ENCODE measurements at regions not wholly inside any gene's neighbourhood (a gene's known extent, or its start where the extent isn't known, plus 50 kb on each side); places are given as distances from the start of the nearest gene placed in this dataset.

DNA sequence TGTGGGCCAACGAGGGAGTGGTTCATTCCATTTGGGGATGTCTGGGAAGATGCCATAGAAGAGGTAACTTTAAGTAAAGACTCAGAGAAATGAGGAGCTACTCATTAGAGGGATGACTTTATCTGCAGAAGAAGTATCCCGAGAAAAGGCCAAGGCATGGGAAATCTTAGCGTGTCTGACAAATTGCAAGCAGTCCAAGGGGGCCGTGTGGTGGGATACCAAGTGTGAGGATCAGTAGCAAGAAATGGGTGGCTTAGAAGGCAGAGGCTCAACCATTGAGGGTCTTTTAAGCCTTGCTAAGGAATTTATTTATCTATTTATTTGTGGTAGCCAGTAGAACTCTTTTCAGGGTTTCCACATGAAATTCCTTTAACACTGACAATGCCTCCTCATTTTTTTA, 436.4 kb downstream of the RNF144A start:
- Histone ChIP-seq H3K27me3 (no peaks in the 10 kb centered on the region), H3K9me3 (no peaks in the 10 kb centered on the region), H3K36me3 (no peaks in the 10 kb centered on the region), H3K4me1 (no peaks in the 10 kb centered on the region), H3K4me3 (no peak overlapping the region), H3K27ac (no peak overlapping the region)
- TF ChIP-seq CTCF (IDR thresholded peaks at IDR 0.05) (no peak), POLR2A (IDR thresholded peaks at IDR 0.05) (no peak)
- DNase-seq = no peak
- WGBS, 2 donors = 78 to 86% methylated on average over 4 of the region's 4 CpGs
- intact Hi-C loops (cut with DNase I) = no loop called here

DNA sequence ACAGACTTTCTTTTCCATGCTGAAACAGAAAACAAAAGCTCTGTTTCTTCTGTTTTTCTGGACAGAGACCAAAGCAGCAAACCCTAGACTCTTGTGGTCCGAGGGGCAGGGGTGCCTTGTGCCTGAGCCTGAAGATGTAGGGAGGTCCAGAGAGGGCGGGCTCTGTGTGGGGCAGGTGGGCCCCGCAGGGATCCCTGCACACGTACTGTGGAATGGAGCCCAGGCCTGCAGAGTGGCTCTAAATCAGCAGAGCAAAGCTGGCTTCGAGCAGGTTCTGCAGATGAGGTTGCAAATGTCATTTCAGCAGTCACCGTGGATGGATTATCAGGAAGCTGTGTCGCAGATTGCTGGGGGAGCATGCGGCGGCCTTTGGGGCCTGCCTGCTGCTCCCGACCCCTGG, 438.6 kb downstream of the RNF144A start:
- TF ChIP-seq POLR2A (IDR thresholded peaks at IDR 0.05) (no peak), CTCF (IDR thresholded peaks at IDR 0.05) (no peak)
- Histone ChIP-seq H3K4me1 (no peaks in the 10 kb centered on the region), H3K4me3 (no peak overlapping the region), H3K27me3 (no peaks in the 10 kb centered on the region), H3K9me3 (no peaks in the 10 kb centered on the region), H3K27ac (no peak overlapping the region), H3K36me3 (no peaks in the 10 kb centered on the region)
- no peak for DNase-seq
- 69 to 82% methylated on average over 5 to 8 of the region's 10 CpGs for WGBS, 2 donors
- intact Hi-C loops (cut with DNase I) = no loop called here

DNA sequence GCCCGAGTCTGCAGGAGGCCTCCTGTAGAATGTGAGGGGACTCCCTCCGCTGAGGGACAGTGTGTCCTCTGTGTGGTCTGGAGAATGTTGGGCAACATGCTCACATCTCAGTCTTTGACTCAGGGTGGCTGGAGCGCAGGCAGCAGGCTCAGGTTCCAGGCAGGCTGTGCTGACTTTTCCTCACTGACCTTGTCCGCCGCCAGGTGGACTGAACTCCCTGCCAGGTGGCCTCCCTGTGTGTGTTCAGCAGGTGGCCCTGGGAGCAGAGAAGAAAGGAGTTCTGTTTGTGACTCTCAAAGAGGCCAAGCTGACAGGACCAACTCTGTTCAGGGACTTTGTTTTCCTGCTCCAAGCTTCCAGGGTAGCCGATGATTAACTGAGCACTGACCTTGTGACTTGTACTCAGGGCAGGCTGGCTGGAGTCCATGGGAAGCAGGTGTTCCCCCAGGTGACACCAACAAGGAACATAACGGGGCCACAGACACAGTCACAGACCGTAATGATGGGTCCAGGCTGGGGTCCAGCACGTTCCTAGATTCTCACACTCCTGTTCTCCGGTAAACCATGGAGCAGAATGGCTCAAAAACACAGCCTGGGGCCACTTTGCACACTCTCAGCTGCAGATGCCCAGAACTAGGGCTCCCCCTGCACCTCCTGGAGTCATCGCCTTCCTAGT, 439.8 kb downstream of the RNF144A start:
- intact Hi-C loops (cut with DNase I) = no loop called here
- Histone ChIP-seq H3K9me3 (no peaks in the 10 kb centered on the region), H3K4me1 (no peaks in the 10 kb centered on the region), H3K4me3 (no peak overlapping the region), H3K27ac (no peak overlapping the region), H3K27me3 (no peaks in the 10 kb centered on the region), H3K36me3 (no peaks in the 10 kb centered on the region)
- DNase-seq = no peak
- WGBS, 2 donors = 80 to 95% methylated on average over 3 to 6 of the region's 11 CpGs
- TF ChIP-seq CTCF (IDR thresholded peaks at IDR 0.05) = no peak
- TF ChIP-seq POLR2A (IDR thresholded peaks at IDR 0.05) = no peak

DNA sequence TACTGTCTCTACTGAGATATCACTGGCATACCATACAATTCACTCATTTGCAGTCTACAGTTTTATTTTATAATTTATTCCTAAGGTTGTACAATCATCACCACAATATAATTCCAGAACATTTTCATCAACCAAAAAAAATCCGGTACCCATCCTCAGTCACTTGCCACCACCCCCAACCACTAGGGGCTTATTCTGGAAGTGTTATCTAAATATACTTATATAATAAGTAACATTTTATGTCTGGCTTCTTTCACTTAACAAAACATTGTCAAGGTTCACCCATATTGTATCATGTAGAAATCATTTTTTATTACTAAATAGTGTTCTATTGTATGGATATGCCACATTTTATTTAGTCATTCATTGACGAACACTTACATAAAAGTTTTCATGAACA, 440.8 kb downstream of the RNF144A start:
- intact Hi-C loops (cut with DNase I) = no loop called here
- H3K27me3 ChIP-seq = no peaks in the 10 kb centered on the region
- no peaks in the 10 kb centered on the region for H3K4me1 ChIP-seq
- H3K9me3 ChIP-seq = no peaks in the 10 kb centered on the region
- TF ChIP-seq CTCF (IDR thresholded peaks at IDR 0.05) = no peak
- TF ChIP-seq POLR2A (IDR thresholded peaks at IDR 0.05) = no peak
- DNase-seq = no peak
- H3K27ac ChIP-seq = no peak overlapping the region
- 94 to 95% methylated on average over 2 of the region's 2 CpGs for WGBS, 2 donors
- no peak overlapping the region for H3K4me3 ChIP-seq
- H3K36me3 ChIP-seq = no peaks in the 10 kb centered on the region

GRCh38 chr2:7358865-7359447, 441.7 kb downstream of the RNF144A start:
- WGBS, 2 donors = 59 to 62% methylated on average over 7 to 8 of the region's 8 CpGs
- Histone ChIP-seq H3K36me3 (no peaks in the 10 kb centered on the region), H3K27ac (no peak overlapping the region), H3K9me3 (no peaks in the 10 kb centered on the region), H3K27me3 (no peaks in the 10 kb centered on the region), H3K4me1 (no peaks in the 10 kb centered on the region), H3K4me3 (no peak overlapping the region)
- TF ChIP-seq CTCF (IDR thresholded peaks at IDR 0.05) = no peak
- no peak for TF ChIP-seq POLR2A (IDR thresholded peaks at IDR 0.05)
- DNase-seq = no peak
- intact Hi-C loops (cut with DNase I) = no loop called here
